Spleen (tissue), 11 donors: ENCODE measurements at regions not wholly inside any gene's neighbourhood (a gene's known extent, or its start where the extent isn't known, plus 50 kb on each side); places are given as distances from the start of the nearest gene placed in this dataset.
"Not testable (repeated sequence)": the region's sequence is repeated elsewhere in the genome, so short reads cannot be mapped to it uniquely, and the experiment has no call there.

Source experiments
- DNase-seq: peaks from one replicate; pipeline ENCODE4 v3.0.0-alpha.2; 2020
- H3K27ac ChIP-seq, 8 donors: fragments of 200-600 bp; sonication (generic) in 7 of 8; 1 replicate in 4 of 8; 2 replicates in 4 of 8; pipeline versions ENCODE4 v1.5.0 to v1.8.0; 2016 to 2021; ENCODE audit warnings: inconsistent platforms in 4 of 8, mild to moderate bottlenecking in 4 of 8, moderate library complexity in 1 of 8
- H3K27me3 ChIP-seq, 7 donors: fragments of 200-600 bp; sonication (generic) in 6 of 7; replicated peaks in 1 of 7; 1 replicate in 4 of 7; 2 replicates in 3 of 7; pipeline versions ENCODE4 v1.5.0 to v1.8.0; 2016 to 2021; ENCODE audit warnings: inconsistent platforms in 3 of 7, mild to moderate bottlenecking in 1 of 7
- H3K36me3 ChIP-seq, 6 donors: fragments of 200-600 bp; sonication (generic) in 5 of 6; 1 replicate in 4 of 6; 2 replicates in 2 of 6; pipeline versions ENCODE4 v1.5.0 to v1.8.0; 2016 to 2021; ENCODE audit warnings: inconsistent platforms in 2 of 6
- H3K4me1 ChIP-seq, 6 donors: fragments of 200-600 bp; sonication (generic) in 5 of 6; 1 replicate in 3 of 6; 2 replicates in 3 of 6; pipeline versions ENCODE4 v1.5.0 to v1.8.0; 2016 to 2021; ENCODE audit warnings: inconsistent platforms in 3 of 6
- H3K4me3 ChIP-seq, 8 donors: fragments of 200-600 bp; sonication (generic) in 7 of 8; 1 replicate in 4 of 8; 2 replicates in 4 of 8; pipeline versions ENCODE4 v1.5.0 to v1.8.0; 2016 to 2021; ENCODE audit warnings: inconsistent platforms in 4 of 8, mild to moderate bottlenecking in 4 of 8, moderate library complexity in 2 of 8
- H3K9me3 ChIP-seq, 8 donors: fragments of 200-600 bp; sonication (generic) in 7 of 8; 1 replicate in 4 of 8; 2 replicates in 4 of 8; pipeline versions ENCODE4 v1.5.0 to v1.8.0; 2016 to 2021; ENCODE audit warnings: inconsistent platforms in 4 of 8
- CTCF ChIP-seq, 11 experiments: fragments of 200-600 bp in 7 of 11; fragments of 450-650 bp in 4 of 11; sonication (generic) in 4 of 11; IDR thresholded peaks in 8 of 11; conservative IDR thresholded peaks in 3 of 11; 1 replicate in 7 of 11; 2 replicates in 4 of 11; pipeline versions ENCODE4 v1.4.0 to v1.8.0; 2016 to 2021; ENCODE audit warnings: antibody characterized with exemption in 11 of 11, inconsistent platforms in 4 of 11, mild to moderate bottlenecking in 1 of 11
- POLR2A ChIP-seq, 3 donors: fragments of 450-650 bp; IDR thresholded peaks; one replicate each; pipeline ENCODE4 v1.5.1; 2017; ENCODE audit warnings: antibody characterized with exemption in 3 of 3, mild to moderate bottlenecking in 1 of 3
- POLR2AphosphoS5 ChIP-seq, 3 donors: sonication (generic); formaldehyde crosslinking; IDR thresholded peaks; one replicate each; pipeline ENCODE4 v1.5.1; 2017; ENCODE audit warnings: antibody characterized with exemption in 3 of 3
- WGBS, 5 donors: extraction: QIAGEN DNeasy Blood & Tissue Kit in 3 of 5; methylation state at CpG; one replicate each; pipeline versions ENCODE4 v1.1.5 to v1.1.7; 2013 to 2018; 5-methylcytosine and 5-hydroxymethylcytosine counted together
- intact Hi-C: fragments of 100-400 bp; cut with DNase I; formaldehyde crosslinking; loops from one replicate; pipeline ENCODE4 v1.15.0; 2023; ENCODE audit warnings: low total_unique reads
- donor health status: healthy with polysubstance abuse.
- donor health status: DM: no; HTN: no; CAD: no; lungs with moderate emphysema.
- donor health status: DM: no; HTN: no; CAD: no.
- donor health status: Bipolar disorder and iron deficiency.
- donor health status: healthy.
- donor health status: DM: no; HTN: no; CAD: no.
- donor health status: DM: yes; HTN: yes; CAD: no.

DNA sequence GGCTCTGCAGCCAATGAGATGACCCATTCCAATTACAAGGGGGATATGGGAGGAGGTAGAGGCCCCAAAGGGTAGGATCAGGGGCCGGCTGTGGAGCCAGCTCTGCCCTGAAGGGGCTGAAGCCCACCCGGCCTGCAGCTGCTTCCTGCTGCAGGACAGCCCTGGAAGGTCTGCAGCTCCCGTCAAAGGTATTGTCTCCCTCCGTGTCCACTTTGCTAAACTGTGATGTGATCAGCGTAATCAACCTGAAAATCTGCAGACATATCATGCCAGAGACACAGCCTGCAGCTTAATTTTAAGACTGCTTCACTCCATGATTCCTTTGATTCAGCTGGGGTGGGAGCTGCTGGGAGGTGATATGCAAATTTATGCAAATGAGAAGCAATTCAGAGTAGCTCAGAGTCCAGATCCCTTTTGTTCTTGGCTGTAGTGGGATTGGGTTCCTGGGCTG, 90.7 kb downstream of the GADD45G start:
- no peak overlapping the region for H3K27ac ChIP-seq
- H3K4me1 ChIP-seq = peaks cover 0 to 2% (median 0%) of the 10 kb centered on the region in 6 donors
- no peaks in the 10 kb centered on the region for H3K9me3 ChIP-seq
- no peaks in the 10 kb centered on the region for H3K27me3 ChIP-seq
- 71 to 94% (median 84%) methylated on average over 5 of the region's 5 CpGs for WGBS, 5 donors
- H3K4me3 ChIP-seq = no peak overlapping the region
- no peaks in the 10 kb centered on the region for H3K36me3 ChIP-seq
- TF ChIP-seq POLR2AphosphoS5 (IDR thresholded peaks at IDR 0.05) (no peak), CTCF (IDR thresholded peaks at IDR 0.05 in 8 of 11, conservative IDR thresholded peaks at IDR 0.05 in 3 of 11) (no peak), POLR2A (IDR thresholded peaks at IDR 0.05) (no peak)
- intact Hi-C loops = no loop called here
- DNase-seq = no peak

DNA sequence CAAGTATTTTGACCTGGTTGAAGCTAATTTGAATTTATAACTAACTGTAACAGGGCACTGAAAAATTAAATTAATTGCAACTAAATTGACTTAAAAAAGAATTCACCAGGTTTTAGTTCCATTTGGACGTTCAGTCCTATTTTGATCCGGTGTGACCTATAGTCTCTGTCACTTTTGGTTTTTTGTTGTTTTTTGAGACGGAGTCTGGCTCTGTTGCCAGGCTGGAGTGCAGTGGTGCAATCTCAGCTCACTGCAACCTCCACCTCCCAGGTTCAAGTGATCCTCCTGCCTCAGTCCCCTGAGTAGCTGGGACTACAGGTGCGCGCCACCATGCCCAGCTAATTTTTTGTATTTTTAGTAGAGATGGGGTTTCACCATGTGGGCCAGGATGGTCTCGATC, 91.2 kb downstream of the GADD45G start:
- 91 to 99% (median 95%) methylated on average over 6 of the region's 6 CpGs for WGBS, 5 donors
- H3K27ac ChIP-seq, H3K4me1 ChIP-seq, H3K9me3 ChIP-seq, intact Hi-C loops, H3K36me3 ChIP-seq, H3K4me3 ChIP-seq, H3K27me3 ChIP-seq, DNase-seq: not testable (repeated sequence)

- H3K27me3 ChIP-seq = no peaks in the 10 kb centered on the region
- DNase-seq = no peak
- H3K4me3 ChIP-seq = no peak overlapping the region
- intact Hi-C loops = no loop called here
- WGBS, 5 donors = 60 to 100% (median 93%) methylated on average over 1 to 2 of the region's 2 CpGs
- H3K9me3 ChIP-seq = no peaks in the 10 kb centered on the region
- peaks cover 0 to 13% (median 11%) of the 10 kb centered on the region in 6 donors for H3K4me1 ChIP-seq
- no peak for TF ChIP-seq POLR2A (IDR thresholded peaks at IDR 0.05)
- TF ChIP-seq CTCF (IDR thresholded peaks at IDR 0.05 in 8 of 11, conservative IDR thresholded peaks at IDR 0.05 in 3 of 11) = no peak
- no peak for TF ChIP-seq POLR2AphosphoS5 (IDR thresholded peaks at IDR 0.05)
- H3K27ac ChIP-seq = no peak overlapping the region
- no peaks in the 10 kb centered on the region for H3K36me3 ChIP-seq
These were observed 92.0 kb downstream of the GADD45G start for GRCh38 chr9:89696780-89697179.

DNA sequence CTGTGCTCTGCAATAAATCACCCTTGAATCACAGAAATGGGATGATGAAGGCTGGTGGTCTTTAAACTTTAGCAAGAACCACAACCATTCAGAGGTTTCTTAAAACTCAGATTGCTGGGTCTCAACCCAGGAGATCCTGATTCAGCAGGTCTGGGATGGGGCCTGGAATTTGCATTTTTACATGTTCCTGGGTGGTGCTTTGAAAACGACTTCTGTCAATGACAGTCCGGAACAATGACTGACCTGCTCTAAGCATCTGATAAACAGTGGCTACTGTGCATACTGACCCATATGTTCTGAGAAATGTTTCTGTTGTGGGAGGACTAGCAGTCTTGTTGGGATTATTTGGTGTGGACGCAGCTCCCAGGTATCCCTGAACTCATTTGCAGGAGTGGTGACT, 92.7 kb downstream of the GADD45G start:
- WGBS, 5 donors = 80 to 94% (median 89%) methylated on average over 3 of the region's 3 CpGs
- no peak for DNase-seq
- Histone ChIP-seq H3K27me3 (no peaks in the 10 kb centered on the region), H3K27ac (no peak overlapping the region), H3K9me3 (no peaks in the 10 kb centered on the region), H3K4me1 (peaks cover 0 to 18% (median 13%) of the 10 kb centered on the region in 6 donors), H3K36me3 (no peaks in the 10 kb centered on the region), H3K4me3 (no peak overlapping the region)
- intact Hi-C loops = no loop called here
- TF ChIP-seq CTCF (IDR thresholded peaks at IDR 0.05 in 8 of 11, conservative IDR thresholded peaks at IDR 0.05 in 3 of 11) (no peak), POLR2AphosphoS5 (IDR thresholded peaks at IDR 0.05) (no peak), POLR2A (IDR thresholded peaks at IDR 0.05) (no peak)

DNA sequence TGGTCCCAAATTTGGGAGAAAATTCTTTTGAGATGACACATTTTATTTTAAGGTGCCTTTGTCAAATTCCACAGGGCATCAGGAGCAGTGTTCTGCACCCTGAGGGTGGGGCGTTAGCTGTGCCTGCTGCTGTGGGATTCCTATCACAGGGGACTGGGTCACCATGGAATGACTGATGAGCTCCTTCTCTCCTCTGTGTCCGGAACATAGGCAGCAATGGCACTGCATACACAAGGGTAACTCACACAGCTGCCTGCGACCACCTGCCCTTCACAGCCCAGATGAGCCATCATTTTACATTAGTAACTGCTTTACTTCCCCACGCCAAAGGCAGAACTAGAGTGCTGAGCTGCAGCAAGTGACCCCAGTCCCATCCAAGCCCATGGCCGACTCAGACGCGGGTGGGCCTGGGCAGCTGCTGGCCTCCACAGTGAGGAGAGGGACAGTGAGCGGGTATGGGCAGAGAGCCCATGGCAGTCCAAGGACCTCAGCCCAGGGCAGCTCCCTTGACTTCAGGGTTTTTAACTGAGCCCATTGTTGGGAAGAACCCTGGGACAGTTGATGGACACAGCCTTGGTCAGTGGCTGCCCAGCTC, 93.7 kb downstream of the GADD45G start:
- no peaks in the 10 kb centered on the region for H3K9me3 ChIP-seq
- no peaks in the 10 kb centered on the region for H3K27me3 ChIP-seq
- WGBS, 5 donors = 90 to 96% (median 95%) methylated on average over 8 of the region's 8 CpGs
- no peak overlapping the region for H3K4me3 ChIP-seq
- peaks cover 0 to 18% (median 13%) of the 10 kb centered on the region in 6 donors for H3K4me1 ChIP-seq
- TF ChIP-seq POLR2A (IDR thresholded peaks at IDR 0.05) (no peak), POLR2AphosphoS5 (IDR thresholded peaks at IDR 0.05) (no peak), CTCF (IDR thresholded peaks at IDR 0.05 in 8 of 11, conservative IDR thresholded peaks at IDR 0.05 in 3 of 11) (no peak)
- no peak for DNase-seq
- H3K27ac ChIP-seq = no peak overlapping the region
- H3K36me3 ChIP-seq = no peaks in the 10 kb centered on the region
- intact Hi-C loops = no loop called here
